GM19395 (cell line): ENCODE measurements at regions not wholly inside any gene's neighbourhood (a gene's known extent, or its start where the extent isn't known, plus 50 kb on each side); places are given as distances from the start of the nearest gene placed in this dataset.

ENCODE experiments used
- ATAC-seq: cut with Tn5 transposase; IDR thresholded peaks from one replicate; pipeline ENCODE4 v1.9.1; 2021; ENCODE audit warnings: mild to moderate bottlenecking, moderate library complexity; ENCODE audit not compliant: unreplicated experiment

DNA sequence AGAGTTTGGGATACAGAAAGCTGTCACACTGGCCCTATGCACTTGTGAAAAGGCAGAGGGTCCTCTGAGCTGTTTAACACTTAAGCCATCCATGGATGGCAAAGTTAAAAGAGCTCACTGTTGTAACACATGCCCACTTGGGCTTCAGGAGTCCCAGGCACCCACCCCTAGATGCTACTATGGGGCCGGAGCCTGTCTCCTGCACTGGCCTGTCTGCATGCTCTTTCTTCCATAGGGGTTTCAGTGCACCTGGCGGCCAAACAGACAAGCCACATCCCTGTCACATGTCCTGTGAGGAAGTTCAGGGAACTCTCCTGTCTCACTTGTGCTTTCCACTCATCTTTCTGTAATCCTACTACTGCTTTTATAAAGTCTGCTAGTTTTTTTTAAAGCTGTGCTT is 2586.0 kb downstream of the PCDH7 start:
- ATAC-seq = no peak

DNA sequence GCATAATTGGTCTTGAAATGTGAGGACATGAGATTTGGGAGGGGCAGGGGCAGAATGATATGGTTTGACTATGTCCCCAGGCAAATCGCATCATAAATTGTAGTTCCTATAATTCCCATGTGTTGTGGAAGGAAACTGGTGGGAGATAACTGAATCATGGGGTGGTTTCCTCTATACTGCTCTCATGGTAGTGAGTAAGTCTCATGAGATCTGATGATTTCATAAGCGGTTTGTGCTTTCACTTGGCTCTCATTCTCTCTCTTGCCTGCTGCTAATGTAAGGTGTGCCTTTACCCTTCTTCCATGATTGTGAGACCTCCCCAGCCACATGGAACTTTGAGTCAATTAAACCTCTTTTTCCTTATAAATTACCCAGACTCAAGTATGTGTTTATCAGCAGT is 2595.9 kb downstream of the PCDH7 start:
- no peak for ATAC-seq

- ATAC-seq = no peak
Observed at GRCh38 chr4:33316578-33316977, 2596.4 kb downstream of the PCDH7 start.

DNA sequence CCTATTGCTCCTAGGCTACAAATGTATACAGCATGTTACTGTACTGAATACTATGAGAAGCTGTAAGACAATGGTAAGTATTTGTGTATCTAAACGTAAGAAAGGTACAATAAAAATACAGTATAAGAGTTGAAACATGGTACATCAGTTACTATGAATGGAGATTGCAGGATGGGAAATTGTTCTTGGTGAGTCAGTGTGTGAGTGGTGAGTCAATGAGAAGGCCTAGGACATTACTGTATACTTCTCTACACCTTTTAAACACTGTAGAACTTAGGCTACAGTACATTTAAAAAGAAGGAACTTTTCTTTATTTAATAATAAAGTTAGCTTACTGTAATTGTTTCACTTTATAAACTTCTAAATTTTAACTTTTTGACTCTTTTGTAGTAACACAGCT is 2603.2 kb downstream of the PCDH7 start:
- no peak for ATAC-seq

- no peak for ATAC-seq
Observed at GRCh38 chr4:33334416-33334815, 2614.2 kb downstream of the PCDH7 start.

GRCh38 chr4:33339762-33340161 is 2619.6 kb downstream of the PCDH7 start:
- no peak for ATAC-seq

DNA sequence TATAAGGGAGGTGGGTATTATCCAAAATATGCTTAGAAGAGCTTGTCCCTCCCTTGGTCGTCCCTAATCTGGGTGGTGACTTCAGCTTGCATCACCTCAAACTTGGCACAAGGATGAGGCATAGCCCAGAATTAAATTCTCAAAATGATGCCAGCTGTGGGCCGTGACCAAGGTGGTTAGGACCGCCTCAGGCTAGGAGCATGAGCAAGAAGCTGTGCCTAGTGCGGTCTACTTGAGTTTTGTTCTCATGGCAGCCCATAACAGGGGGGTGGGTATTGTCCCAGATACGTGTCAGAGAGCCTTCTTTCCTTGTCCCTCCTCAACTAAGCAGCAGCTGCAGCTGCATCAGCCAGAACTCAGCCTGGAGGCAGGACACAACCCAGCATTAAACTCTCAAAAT is 2620.0 kb downstream of the PCDH7 start:
- no peak for ATAC-seq

- no peak for ATAC-seq
Observed at GRCh38 chr4:33349376-33349775, 2629.2 kb downstream of the PCDH7 start.

DNA sequence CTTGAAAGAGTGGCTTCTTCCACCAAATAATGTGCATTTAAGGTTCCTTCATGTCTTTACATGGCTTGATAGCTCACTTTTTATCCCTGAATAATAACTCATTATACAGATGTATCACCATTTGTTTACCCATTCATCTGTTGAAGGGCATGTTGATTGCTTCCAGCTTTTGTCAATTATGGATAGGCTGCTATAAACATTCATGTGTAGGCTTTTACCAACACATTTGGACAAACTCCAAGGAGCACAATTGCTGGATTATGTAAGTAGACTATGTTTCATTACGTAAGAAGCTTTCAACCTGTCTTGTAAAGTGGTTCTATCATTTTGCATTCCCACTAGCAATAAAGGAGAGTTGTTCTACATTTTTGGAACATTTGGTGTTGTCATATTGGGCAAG is 2637.0 kb downstream of the PCDH7 start:
- ATAC-seq = no peak

DNA sequence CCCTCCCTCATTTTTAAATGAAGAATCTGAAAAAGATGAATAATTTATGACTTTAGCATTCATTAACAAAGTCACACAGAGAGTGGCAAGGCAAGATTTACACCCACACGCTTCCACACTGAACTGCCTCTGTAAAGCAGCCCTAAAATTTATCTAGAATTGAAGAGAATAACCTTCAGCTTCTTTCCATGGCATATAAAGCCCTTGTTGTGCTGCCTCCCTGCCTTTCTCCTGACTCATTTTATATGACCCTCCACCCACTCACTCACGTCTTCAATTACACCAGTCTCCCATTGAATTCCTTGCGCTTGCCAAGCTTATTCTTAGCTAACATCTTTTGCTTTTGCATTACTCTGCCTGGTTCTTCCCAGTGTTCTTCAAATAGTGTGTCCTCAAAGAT is 2649.3 kb downstream of the PCDH7 start:
- no peak for ATAC-seq

GRCh38 chr4:33381816-33382215 is 2661.6 kb downstream of the PCDH7 start:
- ATAC-seq = no peak

- no peak for ATAC-seq
Observed at GRCh38 chr4:33386764-33387163, 2666.6 kb downstream of the PCDH7 start.

DNA sequence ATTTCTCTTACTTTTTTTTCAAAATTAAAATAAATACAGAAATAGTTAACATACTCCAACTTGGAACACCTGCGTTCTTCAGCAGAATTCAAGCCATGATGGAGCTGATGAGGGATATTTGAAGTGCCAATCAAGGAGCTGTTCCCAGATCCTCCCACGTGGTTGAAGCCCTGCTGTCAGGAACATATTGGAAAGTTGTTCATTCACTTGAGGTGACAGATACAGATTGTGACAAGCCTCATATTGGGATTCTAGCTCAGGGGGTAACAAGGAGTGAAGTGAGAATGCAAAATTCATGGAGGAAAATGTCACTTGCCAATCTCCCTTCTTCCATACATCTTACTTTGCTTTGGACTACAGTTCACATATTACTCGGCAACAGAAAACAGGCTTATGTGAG is 2670.8 kb downstream of the PCDH7 start:
- ATAC-seq = no peak

- no peak for ATAC-seq
Observed at GRCh38 chr4:33395731-33396485, 2675.7 kb downstream of the PCDH7 start.

GRCh38 chr4:33400504-33400903 is 2680.3 kb downstream of the PCDH7 start:
- ATAC-seq = no peak

DNA sequence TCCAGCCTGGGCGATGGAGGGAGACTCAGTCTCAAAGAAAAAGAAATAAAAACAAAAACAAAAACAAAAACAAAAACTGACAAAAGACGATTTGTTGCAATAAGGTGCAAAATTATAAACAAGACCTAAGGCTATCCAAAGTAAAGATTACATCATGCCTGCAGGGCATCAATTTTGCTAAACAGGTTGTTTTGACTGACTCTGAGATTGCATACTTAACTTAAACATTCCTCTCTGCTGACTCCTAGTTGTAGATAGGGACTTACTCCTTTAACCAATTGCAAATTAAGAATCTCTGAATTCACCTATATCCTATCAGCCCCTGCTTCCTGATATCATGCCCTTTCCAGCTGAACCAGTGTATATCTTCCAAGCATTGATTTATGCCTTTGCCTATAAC is 2687.3 kb downstream of the PCDH7 start:
- no peak for ATAC-seq

- no peak for ATAC-seq
Observed at GRCh38 chr4:33411182-33411581, 2691.0 kb downstream of the PCDH7 start.

GRCh38 chr4:33421887-33422286 is 2701.7 kb downstream of the PCDH7 start:
- ATAC-seq = no peak

- no peak for ATAC-seq
Observed at GRCh38 chr4:33422656-33423055, 2702.5 kb downstream of the PCDH7 start.

DNA sequence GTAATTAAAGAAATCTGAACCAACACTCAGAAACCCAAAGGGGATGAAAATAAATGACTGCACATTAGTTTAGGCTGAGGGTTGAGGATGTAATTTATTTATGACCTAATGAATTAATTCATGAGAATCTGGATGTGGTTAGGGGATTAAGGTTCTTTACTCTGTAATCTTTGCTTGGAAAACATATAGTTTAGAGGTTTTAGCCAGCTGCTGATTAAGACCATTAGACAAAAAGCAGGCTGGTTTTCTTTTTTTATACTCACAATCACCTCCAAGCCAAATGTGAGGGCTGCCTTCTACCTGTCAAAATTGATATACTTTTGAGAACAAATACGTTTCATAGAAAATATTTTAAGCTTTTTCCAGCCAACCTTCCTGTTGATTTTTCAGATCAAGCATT is 2705.8 kb downstream of the PCDH7 start:
- ATAC-seq = no peak

GRCh38 chr4:33427676-33428075 is 2707.5 kb downstream of the PCDH7 start:
- no peak for ATAC-seq

GRCh38 chr4:33429971-33430370 is 2709.8 kb downstream of the PCDH7 start:
- no peak for ATAC-seq

DNA sequence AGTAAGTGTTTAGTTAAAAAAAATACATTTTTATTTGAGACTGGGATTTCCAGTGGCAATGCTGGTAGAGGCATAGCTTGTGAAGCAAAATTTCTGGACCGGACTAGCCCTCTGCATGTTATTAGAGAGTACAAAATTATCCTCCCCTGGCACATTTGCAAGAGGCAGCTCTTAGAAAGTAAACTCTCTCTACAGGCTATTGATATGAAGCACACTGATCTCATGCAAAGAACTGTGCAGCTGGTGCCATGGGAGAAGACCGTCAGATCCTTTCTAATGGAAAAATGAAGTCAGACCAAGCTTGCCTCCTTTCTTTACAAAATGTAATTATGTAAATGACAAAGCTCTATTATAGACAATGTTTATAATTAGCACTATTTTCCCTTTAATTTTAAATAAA is 2717.2 kb downstream of the PCDH7 start:
- no peak for ATAC-seq
